Transverse colon (tissue), 4 donors: ENCODE measurements at regions not wholly inside any gene's neighbourhood (a gene's known extent, or its start where the extent isn't known, plus 50 kb on each side); places are given as distances from the start of the nearest gene placed in this dataset.

Experiments
- DNase-seq: peaks from one replicate; pipeline ENCODE4 v3.0.0-alpha.2; 2019
- H3K27ac ChIP-seq, 4 donors: fragments of 200-600 bp; sonication (generic); 2 replicates each; pipeline ENCODE4 v1.5.1; 2016 to 2018; ENCODE audit warnings: inconsistent platforms in 4 of 4
- H3K27me3 ChIP-seq: fragments of 200-600 bp; sonication (generic); 2 replicates; pipeline ENCODE4 v1.5.1; 2017; ENCODE audit warnings: inconsistent platforms
- H3K36me3 ChIP-seq, 4 donors: fragments of 200-600 bp; sonication (generic); 2 replicates each; pipeline ENCODE4 v1.5.1; 2017 to 2019; ENCODE audit warnings: inconsistent platforms in 4 of 4
- H3K4me1 ChIP-seq, 4 donors: fragments of 200-600 bp; sonication (generic); 2 replicates each; pipeline ENCODE4 v1.5.1; 2017 to 2020; ENCODE audit warnings: inconsistent platforms in 4 of 4
- H3K4me3 ChIP-seq, 4 donors: fragments of 200-600 bp; sonication (generic); 1 replicate in 1 of 4; 2 replicates in 3 of 4; pipeline versions ENCODE4 v1.5.1 to v1.6.1; 2017 to 2019; ENCODE audit warnings: inconsistent platforms in 4 of 4
- H3K9me3 ChIP-seq, 2 donors: fragments of 200-600 bp; sonication (generic); 2 replicates each; pipeline ENCODE4 v1.5.1; 2017 to 2019; ENCODE audit warnings: inconsistent platforms in 2 of 2
- EP300 ChIP-seq: sonication (generic); formaldehyde crosslinking; IDR thresholded peaks from one replicate; pipeline ENCODE4 v1.6.1; 2017; ENCODE audit warnings: antibody characterized with exemption, low read depth
- POLR2A ChIP-seq: fragments of 450-650 bp; IDR thresholded peaks from one replicate; pipeline ENCODE4 v1.6.1; 2016; ENCODE audit warnings: antibody characterized with exemption, mild to moderate bottlenecking, moderate library complexity
- POLR2AphosphoS5 ChIP-seq, 3 donors: sonication (generic); formaldehyde crosslinking; IDR thresholded peaks; one replicate each; pipeline ENCODE4 v1.6.1; 2016; ENCODE audit warnings: antibody characterized with exemption in 3 of 3
- WGBS, 2 donors: methylation state at CpG; one replicate each; pipeline ENCODE4 v1.1.5; 2018; ENCODE audit warnings: low coverage in 1 of 2; 5-methylcytosine and 5-hydroxymethylcytosine counted together
- in situ Hi-C, 4 donors: fragments of 200-750 bp; cut with MboI; loops; one replicate each; pipeline versions ENCODE4 v1.15.0 to v1.15.1; 2017; ENCODE audit warnings: low sequenced_read_pairs in 3 of 4, low pct_ligation_motif_present in 1 of 4, low pct_unique_long_range_greater_than_20kb in 1 of 4
- intact Hi-C: fragments of 100-400 bp; cut with DNase I; formaldehyde crosslinking; loops from one replicate; pipeline ENCODE4 v1.15.1; 2023; ENCODE audit warnings: low total_unique reads
- TF ChIP-seq, protein P1 (sequence below), 5 experiments: fragments of 200-600 bp in 3 of 5; fragments of 450-650 bp in 2 of 5; sonication (generic) in 3 of 5; IDR thresholded peaks; 1 replicate in 2 of 5; 2 replicates in 3 of 5; pipeline ENCODE4 v1.5.1; 2016 to 2017; ENCODE audit warnings: antibody characterized with exemption in 5 of 5, inconsistent platforms in 3 of 5, mild to moderate bottlenecking in 2 of 5, moderate library complexity in 1 of 5

DNA sequence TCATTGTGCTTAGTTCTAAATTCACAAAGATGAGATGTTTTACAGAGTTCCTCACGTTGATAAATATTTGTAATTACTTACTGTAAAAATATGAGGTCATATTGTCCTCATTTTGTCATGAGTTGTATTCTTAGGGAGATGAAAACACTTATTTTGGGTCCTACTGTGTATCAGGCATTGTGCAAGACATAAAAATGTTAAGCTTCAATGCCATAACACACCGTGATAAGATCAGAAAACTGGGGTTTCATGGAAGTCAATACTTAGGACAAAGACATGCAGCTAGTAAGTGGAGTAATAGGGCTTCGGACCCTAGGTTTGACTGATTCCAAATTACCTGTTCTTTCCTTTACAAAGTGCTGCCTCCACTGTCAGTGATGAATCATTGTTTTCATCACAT is 720.7 kb upstream of the ZP4 start:
- Histone ChIP-seq H3K27me3 (no peaks in the 10 kb centered on the region), H3K4me1 (no peaks in the 10 kb centered on the region), H3K27ac (no peak overlapping the region), H3K36me3 (no peaks in the 10 kb centered on the region), H3K9me3 (no peaks in the 10 kb centered on the region), H3K4me3 (no peak overlapping the region)
- 68 to 81% methylated on average over 3 of the region's 3 CpGs for WGBS, 2 donors
- TF ChIP-seq, protein P1, sequence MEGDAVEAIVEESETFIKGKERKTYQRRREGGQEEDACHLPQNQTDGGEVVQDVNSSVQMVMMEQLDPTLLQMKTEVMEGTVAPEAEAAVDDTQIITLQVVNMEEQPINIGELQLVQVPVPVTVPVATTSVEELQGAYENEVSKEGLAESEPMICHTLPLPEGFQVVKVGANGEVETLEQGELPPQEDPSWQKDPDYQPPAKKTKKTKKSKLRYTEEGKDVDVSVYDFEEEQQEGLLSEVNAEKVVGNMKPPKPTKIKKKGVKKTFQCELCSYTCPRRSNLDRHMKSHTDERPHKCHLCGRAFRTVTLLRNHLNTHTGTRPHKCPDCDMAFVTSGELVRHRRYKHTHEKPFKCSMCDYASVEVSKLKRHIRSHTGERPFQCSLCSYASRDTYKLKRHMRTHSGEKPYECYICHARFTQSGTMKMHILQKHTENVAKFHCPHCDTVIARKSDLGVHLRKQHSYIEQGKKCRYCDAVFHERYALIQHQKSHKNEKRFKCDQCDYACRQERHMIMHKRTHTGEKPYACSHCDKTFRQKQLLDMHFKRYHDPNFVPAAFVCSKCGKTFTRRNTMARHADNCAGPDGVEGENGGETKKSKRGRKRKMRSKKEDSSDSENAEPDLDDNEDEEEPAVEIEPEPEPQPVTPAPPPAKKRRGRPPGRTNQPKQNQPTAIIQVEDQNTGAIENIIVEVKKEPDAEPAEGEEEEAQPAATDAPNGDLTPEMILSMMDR (IDR thresholded peaks at IDR 0.05) = no peak
- TF ChIP-seq EP300 = no peak
- TF ChIP-seq POLR2AphosphoS5 (IDR thresholded peaks at IDR 0.05) = no peak
- no peak for TF ChIP-seq POLR2A
- intact Hi-C loops = no loop called here
- in situ Hi-C loops = no loop called here
- no peak for DNase-seq

GRCh38 chr1:238608144-238608543 is 717.4 kb upstream of the ZP4 start:
- no peak for DNase-seq
- in situ Hi-C loops = no loop called here

GRCh38 chr1:238606896-238607295 is 716.2 kb upstream of the ZP4 start:
- 57 to 58% methylated on average over 4 of the region's 4 CpGs for WGBS, 2 donors
- Histone ChIP-seq H3K27ac (no peak overlapping the region), H3K4me3 (no peak overlapping the region), H3K27me3 (no peaks in the 10 kb centered on the region), H3K9me3 (no peaks in the 10 kb centered on the region), H3K4me1 (no peaks in the 10 kb centered on the region), H3K36me3 (no peaks in the 10 kb centered on the region)
- in situ Hi-C loops (no loop called here), intact Hi-C loops (no loop called here)
- DNase-seq = no peak
- TF ChIP-seq POLR2AphosphoS5 (IDR thresholded peaks at IDR 0.05) (no peak), POLR2A (no peak), EP300 (no peak)
- TF ChIP-seq, protein P1 (IDR thresholded peaks at IDR 0.05) = no peak

More at GRCh38 chr1:238608144-238608543, 717.4 kb upstream of the ZP4 start:
- H3K27me3 ChIP-seq = no peaks in the 10 kb centered on the region
- 65 to 74% methylated on average over 5 of the region's 5 CpGs for WGBS, 2 donors
- H3K27ac ChIP-seq = no peak overlapping the region
- H3K4me3 ChIP-seq = no peak overlapping the region
- intact Hi-C loops = no loop called here
- TF ChIP-seq EP300 (no peak), POLR2AphosphoS5 (IDR thresholded peaks at IDR 0.05) (no peak)
- TF ChIP-seq, protein P1 (IDR thresholded peaks at IDR 0.05) = no peak
- H3K36me3 ChIP-seq = no peaks in the 10 kb centered on the region
- no peaks in the 10 kb centered on the region for H3K4me1 ChIP-seq
- no peaks in the 10 kb centered on the region for H3K9me3 ChIP-seq

DNA sequence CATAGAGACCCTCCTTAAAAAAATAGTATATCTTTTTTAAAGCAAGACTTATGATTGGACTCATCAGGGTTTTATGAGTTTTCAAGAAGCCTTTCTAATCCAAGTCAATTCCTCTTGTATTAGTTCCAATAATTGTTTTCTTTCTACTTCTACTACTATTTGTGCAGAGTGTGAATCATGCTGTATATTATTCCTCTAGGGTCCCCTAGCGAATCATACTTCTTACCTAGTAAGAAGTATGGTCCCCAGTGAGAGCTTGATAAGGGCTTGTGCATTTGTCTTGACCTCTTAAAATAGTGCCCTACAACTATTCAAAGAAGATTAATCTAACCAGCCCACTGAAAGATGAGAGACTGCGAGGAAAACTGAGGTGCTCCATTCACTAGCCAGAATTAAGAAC is 715.7 kb upstream of the ZP4 start:
- H3K4me3 ChIP-seq = no peak overlapping the region
- DNase-seq = no peak
- no peaks in the 10 kb centered on the region for H3K27me3 ChIP-seq
- intact Hi-C loops (no loop called here), in situ Hi-C loops (no loop called here)
- H3K27ac ChIP-seq = no peak overlapping the region
- no peaks in the 10 kb centered on the region for H3K4me1 ChIP-seq
- H3K36me3 ChIP-seq = no peaks in the 10 kb centered on the region
- TF ChIP-seq EP300 = no peak
- TF ChIP-seq POLR2A = no peak
- TF ChIP-seq POLR2AphosphoS5 (IDR thresholded peaks at IDR 0.05) = no peak
- TF ChIP-seq, protein P1 (IDR thresholded peaks at IDR 0.05) = no peak
- no peaks in the 10 kb centered on the region for H3K9me3 ChIP-seq
- 75 to 76% methylated on average over 2 of the region's 2 CpGs for WGBS, 2 donors
